NOMO-1 (cell line): ENCODE measurements at regions not wholly inside any gene's neighbourhood (a gene's known extent, or its start where the extent isn't known, plus 50 kb on each side); places are given as distances from the start of the nearest gene placed in this dataset.
"Not testable (repeated sequence)": the region's sequence is repeated elsewhere in the genome, so short reads cannot be mapped to it uniquely, and the experiment has no call there.

Experiments
- DNase-seq, 2 experiments: peaks; one replicate each; lab custom pipeline; 2025; ENCODE audit not compliant: unreplicated experiment in 2 of 2; lab: John Stamatoyannopoulos, UW

DNA sequence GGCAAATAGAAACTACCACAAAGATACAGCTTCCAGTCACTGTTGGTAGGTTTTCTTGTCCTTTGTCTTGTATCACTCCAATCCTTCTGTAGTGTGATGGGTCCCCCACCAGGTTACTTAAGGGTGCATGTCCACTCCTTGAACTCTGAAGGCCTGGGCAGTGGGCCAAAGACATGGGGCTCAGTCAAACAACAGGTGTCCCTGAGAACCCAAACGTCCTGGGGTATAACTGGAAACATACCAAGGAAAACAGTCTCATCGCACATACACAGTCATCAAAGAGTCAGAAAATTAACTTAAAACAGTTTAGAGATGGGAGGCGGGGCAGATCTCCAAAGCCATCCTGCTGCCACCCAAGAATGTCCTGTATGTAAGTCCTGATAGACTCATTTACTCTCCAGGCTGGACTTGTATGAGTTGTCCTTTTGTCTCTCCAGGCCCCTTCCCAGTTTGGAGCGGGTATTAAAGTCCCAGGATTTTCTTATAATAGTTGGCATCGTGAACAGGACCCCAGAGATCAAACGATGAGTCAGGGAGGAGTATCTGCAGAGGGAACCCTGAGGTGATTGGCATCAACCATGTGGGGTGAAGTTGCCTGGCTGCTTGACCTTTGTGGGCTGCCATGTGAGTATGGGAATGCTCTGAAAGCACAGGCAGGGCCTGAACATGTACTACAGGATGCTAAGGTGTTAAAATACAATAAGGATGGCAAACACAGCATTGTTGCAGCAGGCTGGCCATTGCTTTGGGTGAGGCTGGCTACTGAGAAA lies 613.2 kb upstream of the KLF12 start:
- DNase-seq: no peak

DNA sequence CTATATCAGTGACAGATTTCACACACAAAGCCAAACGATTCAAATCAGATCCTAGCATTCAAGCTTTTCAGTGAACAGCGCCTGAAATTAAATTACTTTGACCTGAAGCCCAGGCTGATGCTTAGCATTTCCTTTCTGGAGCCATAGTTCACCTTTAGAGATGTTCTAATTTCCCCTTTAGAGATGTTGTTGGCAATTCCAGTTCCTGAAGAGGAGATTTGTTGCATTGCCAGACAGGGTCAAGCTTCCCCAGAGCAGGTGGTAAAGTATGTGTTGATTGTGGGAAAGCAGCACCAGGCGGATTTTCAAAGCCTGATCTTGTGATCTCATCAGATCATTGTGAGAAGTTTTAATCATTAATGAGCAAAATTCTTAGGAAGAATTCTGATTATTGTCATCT lies 609.8 kb upstream of the KLF12 start:
- DNase-seq: no peak

GRCh38 chr13:74741732-74742131 lies 607.5 kb upstream of the KLF12 start:
- no peak for DNase-seq

DNA sequence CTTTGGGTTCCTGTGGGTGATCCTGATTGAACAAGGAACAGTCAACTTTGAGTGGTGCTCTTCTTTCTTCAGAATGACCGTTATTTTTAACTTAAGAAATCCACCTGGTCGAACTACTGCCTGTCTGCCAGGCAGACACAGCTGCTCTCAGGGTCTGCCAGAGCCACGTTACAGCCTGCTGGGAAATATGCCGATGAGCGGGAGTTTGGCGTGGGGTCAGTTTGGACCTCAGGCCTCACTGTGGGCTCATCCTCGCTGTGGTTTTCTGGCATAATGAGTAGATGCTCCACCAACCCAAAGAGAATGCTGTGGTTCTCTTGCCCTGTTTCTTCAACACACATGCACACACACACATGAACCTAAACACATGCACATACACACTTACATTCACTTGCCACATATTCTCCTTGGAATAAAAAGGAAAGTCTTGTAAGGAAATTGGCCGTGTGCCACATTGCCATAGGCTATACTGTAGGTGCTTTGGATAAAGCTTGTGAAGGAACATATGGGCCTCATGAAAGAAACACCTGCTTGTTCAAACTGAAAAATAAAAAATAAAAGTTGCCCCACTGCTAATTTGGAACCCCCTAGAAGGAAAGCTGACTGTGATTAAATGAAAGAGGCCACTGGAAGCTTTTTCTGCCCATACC lies 598.7 kb upstream of the KLF12 start:
- DNase-seq: no peak

DNA sequence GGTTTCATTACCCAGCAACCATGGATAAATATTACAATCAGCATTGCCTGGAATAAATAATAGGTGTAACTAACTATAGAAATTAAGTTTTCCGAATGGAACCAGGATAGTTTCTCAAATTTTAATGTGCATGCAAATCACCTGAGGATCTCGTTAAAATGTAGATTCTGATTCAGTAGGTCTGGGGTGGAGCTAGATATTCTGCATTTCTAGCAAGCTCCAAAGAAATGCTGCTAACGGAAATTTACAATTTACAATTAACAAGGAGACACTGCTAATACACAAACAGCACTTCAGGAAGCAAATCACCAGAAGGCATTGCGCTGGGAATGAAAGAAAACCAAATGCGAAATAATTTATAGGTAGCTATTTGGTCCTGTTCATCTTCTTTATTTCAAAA lies 597.5 kb upstream of the KLF12 start:
- no peak for DNase-seq

DNA sequence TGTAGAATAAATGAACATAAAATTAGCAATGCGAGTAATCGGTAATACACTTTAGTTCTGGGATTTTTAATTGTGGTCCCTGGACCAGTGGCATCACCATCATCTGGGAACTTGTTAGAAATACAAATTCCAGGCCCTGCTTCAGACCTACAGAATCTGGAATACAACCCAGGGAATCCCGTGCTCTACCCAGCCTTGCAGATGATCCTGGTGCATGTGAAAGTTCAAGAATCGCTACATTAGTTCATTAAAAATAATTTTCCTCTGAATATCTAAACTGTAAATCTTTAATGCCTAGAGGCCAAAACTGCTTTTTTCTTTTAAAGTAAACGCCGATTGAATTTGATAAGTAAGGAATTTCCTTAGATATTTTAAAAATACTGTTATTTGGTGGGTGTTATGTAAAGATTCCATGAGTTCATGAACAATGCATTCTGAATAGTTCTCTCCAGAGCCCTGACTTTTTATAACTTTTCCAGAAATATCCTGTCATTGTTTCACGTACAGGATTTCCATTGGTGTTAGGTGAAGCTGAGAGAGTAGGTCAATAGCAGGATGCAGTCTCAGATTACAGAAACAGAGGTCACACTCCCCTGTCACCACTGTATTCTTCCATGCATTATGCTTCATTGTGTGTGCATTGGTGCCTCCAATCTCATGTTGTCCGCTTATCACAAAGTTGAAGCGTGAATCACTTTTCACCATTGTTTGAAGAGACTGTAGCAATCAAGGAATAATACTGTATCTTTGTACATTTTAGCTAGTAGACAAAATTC lies 596.5 kb upstream of the KLF12 start:
- DNase-seq: no peak

DNA sequence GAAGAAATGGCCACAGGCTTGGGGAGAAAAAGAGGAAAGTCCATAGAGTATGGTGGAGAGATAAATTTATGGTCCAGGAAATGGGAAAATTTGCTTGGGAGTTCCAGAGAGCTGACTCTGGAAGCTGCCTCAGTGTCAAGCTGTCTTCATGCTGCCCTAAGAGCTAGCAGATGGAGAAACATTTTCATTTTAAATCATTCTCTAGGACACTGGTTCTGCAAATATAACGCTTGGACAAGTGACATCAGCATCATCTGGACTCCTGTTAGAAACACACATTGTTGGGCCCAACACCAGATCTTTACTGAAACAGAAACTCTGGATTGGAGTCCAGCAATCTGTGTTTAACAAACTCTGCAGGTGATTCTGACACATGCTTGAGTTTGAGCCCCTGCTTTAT lies 592.0 kb upstream of the KLF12 start:
- no peak for DNase-seq

- not testable (repeated sequence) for DNase-seq
Measured at GRCh38 chr13:74718232-74718842, 584.1 kb upstream of the KLF12 start.

DNA sequence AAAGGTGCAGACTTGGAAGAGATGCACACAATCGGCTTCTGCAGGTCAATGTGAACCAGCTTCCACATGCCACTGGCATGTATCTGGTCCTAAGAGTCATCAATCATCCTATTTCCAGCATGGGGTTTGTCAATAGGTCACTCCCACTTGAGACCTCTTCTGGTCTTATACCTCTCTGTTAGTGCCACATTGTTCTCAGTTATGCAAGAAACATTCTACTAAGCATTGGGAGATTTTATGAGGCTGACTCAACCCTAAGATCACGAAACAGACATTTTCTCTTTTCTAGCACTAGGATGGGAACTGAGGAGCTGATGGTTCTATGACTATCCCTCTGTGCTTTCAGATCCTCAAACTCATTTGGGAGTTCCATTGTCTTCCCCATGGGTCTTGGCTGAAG lies 581.5 kb upstream of the KLF12 start:
- no peak for DNase-seq

GRCh38 chr13:74710006-74710405 lies 575.8 kb upstream of the KLF12 start:
- DNase-seq: no peak

DNA sequence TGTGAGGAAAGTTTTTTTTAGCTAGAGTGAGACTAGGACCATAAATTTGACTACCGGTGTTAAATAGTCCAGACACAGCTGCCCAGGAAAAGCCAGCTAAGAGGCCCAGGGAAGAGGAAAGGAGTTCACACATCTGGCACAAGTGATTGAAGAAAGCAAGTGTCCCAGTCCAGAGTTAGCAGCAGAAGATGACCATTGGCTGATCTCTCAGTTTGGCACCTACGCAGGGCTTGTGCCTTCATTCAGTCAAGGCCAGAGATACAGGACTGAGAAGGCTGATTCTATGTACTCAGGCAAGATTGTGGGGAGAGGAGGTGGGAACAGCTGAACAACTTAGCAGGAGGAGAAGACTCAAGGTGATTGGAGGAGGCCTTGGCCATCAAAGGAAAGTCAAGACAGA lies 575.0 kb upstream of the KLF12 start:
- no peak for DNase-seq

DNA sequence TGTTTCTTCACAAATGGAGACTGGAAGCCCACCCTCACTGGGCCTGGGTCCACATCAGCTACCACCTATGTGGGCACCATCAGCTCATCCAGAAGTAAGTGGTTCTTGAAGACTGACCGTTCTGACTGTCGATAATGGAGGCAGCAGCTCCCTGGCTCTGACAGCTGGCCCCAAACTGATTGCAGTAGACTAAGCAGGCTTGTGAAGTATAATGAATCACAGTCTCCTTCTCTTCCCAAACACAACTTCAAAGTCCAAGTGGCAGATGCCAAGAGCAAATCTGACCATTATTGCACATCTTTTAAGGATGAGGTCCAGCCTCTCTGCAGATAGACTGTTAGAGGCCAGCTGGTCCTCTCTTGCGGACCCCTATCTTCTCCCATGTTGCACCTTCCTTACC lies 574.4 kb upstream of the KLF12 start:
- no peak for DNase-seq

GRCh38 chr13:74707291-74707690 lies 573.1 kb upstream of the KLF12 start:
- DNase-seq: no peak

- no peak for DNase-seq
Measured at GRCh38 chr13:74706801-74707200, 572.6 kb upstream of the KLF12 start.

DNA sequence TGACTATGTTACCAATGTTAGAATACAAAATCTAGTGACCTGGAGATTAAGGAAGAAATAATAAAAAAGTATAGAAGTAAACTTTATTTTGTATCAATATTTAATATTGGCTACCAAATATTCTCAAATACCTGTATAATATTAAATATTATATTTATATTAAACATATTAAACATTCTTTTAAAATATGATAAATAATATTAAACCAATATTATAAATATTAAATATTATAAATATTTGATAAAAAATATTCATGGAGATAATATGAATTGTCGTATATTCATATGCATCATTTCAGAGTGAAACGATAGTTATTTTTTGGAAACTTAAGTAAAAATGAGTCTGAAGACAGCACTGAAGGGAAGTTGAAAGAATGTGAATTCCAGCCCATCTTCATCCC lies 571.2 kb upstream of the KLF12 start:
- DNase-seq: no peak

- DNase-seq: no peak
Measured at GRCh38 chr13:74703855-74704387, 569.7 kb upstream of the KLF12 start.

DNA sequence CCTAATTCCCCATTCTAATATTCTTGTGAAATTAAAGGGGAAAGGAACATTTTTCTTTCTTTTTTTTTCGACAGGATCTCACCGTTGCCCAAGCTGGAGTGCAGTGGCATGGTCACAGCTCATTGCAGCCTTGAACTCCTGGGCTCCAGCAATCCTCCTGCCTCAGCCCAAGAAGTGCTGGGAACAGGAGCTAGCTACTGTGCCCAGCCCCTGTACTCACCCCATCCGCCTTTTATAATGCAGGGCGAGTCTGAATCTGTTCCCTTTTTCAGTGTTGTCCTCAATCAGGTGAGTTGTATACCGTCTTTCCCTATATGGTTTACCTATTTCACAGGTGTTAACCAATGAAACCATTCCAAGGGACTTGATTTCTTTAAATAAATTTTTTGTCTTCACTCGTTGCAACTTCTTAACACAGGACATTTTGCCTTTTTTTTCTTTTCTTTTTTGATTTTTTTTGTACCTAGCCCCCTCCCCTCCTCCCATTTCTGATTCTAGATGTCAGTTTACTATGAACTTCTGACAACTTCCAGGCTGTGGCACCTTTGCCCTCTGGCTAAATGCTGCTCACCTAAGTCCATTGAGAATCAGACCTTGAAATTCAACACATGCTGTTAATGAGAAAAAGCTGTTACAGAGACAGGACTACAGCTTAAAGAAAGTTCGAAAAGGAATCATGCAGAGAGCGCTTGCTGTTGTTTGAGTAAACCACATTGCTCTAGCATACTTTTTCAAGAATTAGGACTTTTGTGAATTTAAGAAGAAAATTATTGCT lies 562.1 kb upstream of the KLF12 start:
- no peak for DNase-seq

GRCh38 chr13:74695021-74695800 lies 561.0 kb upstream of the KLF12 start:
- DNase-seq: no peak

DNA sequence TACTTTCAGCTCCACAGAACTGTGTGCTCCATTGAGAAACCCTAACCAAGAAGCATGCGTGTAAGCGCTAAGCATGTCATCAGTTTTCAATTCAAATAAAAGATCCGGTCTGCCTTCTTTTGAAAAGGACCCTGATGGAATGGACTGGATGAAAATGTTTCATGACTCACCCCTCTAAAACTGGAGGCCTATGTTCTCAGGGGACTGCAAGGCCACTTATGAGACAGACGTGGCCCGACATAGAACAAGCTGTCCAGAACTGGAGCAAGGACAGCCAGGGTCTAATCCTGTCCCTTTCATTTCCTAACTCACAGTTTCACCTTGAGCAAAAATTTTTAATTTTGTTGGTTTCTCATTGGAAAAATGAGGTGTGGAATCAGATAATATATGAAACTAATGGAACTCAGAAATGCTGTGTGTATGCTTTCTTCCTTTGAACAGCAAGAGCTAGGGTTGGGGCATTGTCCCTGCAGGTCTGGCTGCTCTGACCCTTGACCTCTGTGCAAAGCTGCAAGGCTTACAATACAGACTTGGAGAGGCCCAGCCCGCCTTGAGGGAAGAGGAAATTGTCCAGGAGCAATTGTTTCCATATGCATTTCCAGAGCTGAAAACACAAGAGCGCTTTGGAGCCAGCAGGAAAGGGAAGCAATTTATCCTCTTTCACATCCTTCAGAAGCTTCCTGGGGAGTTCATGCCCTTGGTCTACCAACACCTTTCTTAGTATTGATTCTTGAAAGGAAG lies 553.4 kb upstream of the KLF12 start:
- no peak for DNase-seq
